GM11168 (cell line): ENCODE measurements at regions not wholly inside any gene's neighbourhood (a gene's known extent, or its start where the extent isn't known, plus 50 kb on each side); places are given as distances from the start of the nearest gene placed in this dataset.

Experiments used
- in situ Hi-C: fragments of 300-500 bp; cut with MboI; formaldehyde crosslinking; loops from one replicate; pipeline ENCODE4 v1.12.0; 2022; ENCODE audit warnings: low sequenced_read_pairs; ENCODE audit not compliant: unreplicated experiment

DNA sequence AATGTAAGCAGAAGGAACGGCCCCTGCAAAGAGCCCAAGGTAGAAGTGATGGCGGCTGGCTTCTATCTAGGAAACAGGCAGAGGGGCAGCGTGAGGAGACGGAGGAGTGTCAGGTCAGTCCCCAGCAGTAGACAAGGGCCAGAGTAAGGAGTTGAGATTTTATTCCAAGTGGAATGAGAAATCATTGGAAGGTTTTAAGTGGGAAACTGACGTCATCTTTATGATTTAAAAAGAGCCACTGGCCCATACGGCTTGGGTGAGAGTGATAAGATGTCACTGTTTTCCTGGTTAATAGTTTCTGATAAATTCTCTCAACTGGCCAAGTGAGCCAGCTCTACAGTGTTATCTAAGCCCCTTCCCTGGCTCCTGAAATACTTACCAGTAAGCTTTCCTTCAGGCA, 103.2 kb upstream of the CAMK1G start:
- in situ Hi-C loops = no loop called here

DNA sequence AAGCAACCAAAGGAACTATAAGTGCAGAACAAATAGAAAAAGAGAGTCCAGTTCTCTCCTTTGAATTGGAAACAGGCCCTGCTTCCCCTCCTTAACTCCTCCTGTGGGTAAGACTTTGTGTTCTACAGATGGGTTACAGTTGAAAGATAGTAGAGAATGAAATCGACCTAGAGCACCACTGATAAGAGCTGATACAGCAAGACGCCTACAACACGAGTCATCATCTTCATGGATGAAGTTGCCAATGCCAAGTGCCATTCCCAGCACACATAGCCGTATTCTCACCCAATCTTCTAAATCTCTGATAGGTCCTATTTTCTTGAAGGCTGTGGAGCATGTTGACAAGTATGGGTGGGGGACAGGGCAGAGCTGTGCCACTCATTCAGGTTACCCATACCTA, 99.8 kb upstream of the CAMK1G start:
- in situ Hi-C loops = no loop called here

GRCh38 chr1:209484429-209484828, 99.1 kb upstream of the CAMK1G start:
- in situ Hi-C loops = no loop called here

DNA sequence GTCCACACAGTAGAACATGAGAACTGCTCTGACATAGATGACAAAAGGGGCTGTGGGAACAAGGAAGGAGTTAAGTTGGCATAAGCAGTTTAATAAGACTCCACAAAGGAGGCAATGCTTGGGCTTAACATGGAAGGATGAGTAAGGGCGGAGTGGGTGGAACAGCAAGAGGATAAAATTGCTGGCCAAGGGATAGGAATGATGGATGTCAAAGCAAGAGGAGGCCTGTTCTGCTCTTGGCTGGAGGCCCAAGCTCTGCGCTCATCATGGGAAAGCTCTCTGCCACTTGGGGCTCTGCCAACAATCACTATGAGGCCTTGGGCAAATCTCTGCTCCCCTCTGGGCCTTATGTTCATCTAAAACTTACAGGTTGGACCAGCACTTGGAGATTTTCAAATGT, 98.3 kb upstream of the CAMK1G start:
- in situ Hi-C loops = no loop called here

DNA sequence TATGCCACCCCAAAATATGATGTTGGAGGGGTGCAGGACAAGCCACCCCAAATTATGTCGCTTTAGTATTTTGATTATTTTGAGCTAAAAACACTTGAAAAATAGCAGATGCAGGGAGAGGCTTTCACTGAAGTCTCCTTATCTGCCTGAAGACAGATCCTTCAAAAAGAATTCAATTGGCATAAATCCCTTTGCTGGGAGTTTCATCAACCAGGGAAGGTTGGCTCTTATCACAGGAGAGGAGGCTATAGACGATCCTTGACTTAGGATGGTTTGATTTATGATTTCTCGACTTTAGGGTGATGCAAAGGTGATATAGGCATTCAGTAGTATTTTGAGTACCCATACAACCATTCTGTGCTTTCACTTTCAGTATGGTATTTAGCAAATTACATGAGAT, 97.8 kb upstream of the CAMK1G start:
- in situ Hi-C loops = no loop called here

GRCh38 chr1:209486861-209487593, 96.5 kb upstream of the CAMK1G start:
- in situ Hi-C loops = no loop called here

DNA sequence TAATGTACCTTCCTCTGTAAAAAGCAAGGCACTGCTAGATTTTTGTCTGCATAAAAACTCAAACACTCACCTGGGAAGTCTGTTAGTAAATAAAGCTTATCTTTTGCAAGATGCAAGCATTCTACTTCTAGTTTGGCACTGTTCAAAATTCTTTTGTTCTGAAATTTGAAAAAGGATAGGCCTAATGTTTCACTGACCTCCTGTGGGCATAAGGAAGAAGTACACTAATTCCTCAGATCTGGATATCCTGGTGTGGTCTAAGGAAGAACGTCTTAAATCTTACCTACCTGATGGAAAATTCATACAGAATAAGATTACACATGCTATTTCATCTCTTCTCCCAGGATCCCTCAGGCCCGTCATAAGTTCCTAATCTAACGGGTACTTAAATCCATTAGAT, 93.5 kb upstream of the CAMK1G start:
- in situ Hi-C loops = no loop called here

GRCh38 chr1:209491031-209491430, 92.5 kb upstream of the CAMK1G start:
- in situ Hi-C loops = no loop called here

- in situ Hi-C loops = no loop called here
These were observed 92.0 kb upstream of the CAMK1G start for GRCh38 chr1:209491496-209491895.

DNA sequence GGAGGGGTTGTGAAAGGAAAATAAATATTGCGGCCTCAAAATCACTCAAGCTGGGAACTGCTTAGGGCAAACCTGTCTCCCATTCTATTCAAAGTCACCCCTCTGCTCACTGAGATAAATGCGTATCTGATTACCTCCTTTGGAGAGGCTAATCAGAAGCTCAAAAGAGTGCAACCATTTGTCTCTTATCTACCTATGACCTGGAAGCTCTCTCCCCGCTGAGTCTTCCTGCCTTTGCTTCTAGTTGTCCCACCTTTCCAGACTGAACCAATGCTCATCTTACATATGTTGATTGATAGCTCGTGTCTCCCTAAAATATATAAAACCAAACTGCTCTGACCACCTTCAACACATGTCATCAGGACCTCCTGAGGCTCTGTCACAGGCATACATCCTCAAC, 91.6 kb upstream of the CAMK1G start:
- in situ Hi-C loops = no loop called here

DNA sequence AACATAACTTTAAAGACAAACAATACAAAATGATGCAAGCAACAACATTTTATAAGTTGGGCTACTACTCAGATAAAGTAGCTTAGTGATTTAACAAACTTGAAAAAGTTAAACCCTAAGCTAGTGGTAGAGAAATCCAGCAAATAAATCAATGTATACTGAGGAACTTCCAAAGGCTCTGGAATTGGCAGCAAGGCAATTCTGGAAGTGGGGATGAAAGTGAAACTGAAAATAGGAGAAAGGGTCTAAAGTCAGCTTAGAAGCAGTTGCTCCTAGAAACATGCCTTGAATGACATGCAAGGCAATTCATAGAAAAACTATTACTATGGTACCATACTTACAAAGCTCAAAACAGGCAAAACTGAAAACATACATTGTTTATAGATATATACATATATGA, 90.0 kb upstream of the CAMK1G start:
- in situ Hi-C loops = no loop called here

GRCh38 chr1:209497729-209498128, 85.8 kb upstream of the CAMK1G start:
- in situ Hi-C loops = no loop called here

DNA sequence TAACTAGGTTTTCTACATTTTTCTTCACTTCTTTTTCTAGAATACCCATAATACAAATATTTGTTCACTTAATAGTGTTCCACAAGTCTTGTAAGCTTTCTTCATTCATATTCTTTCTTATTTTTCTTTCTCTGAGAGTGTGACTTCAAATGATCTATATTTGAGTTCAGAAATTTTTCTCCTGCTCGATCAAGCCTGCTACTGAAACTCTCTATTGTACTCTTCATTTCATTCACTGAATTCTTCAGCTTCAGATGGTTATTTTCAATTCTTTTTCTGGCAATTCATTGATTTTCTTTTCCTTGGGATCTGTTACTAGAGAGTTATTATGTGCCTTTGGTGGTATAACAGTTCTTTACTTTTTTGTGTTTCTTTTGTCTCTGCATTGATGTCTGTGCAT, 82.5 kb upstream of the CAMK1G start:
- in situ Hi-C loops = no loop called here

DNA sequence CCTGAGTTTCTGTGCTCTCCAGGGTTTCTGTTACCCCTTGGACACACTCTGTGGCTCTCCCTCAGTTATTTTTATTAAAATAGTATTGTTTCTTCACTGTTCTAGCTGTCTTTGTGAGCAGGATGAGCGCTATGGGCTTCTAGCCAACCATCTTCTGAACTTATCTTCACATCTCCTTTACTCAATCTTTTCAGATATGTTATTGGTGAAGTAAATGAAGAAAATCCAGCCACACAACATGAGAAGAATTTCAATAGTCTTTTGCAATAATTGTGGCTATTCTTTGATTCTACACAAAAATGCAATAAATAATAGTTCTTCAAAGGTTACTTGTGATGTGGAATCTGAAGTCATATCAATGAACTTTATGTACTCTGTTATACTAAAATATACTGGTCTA, 80.3 kb upstream of the CAMK1G start:
- in situ Hi-C loops = no loop called here

- in situ Hi-C loops = no loop called here
These were observed 78.9 kb upstream of the CAMK1G start for GRCh38 chr1:209504571-209504970.

DNA sequence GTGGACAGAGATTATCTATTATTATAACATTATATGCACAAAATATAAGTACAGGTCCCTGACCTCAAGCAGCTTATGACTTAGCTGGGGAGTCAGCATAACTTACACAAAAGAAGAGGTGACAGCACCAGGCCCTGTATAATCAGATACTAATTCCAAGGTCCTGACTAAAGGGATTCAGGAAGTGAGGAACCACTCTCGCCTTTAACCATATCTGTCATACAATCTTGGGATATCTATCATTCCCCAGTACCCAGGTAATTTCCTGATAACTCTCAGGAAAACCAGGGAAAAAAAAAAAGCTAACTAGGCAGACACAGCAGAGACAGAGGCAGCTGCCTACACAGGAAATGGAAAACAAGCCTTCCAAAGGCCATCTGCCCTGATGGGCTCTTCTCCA, 78.5 kb upstream of the CAMK1G start:
- in situ Hi-C loops = no loop called here

- in situ Hi-C loops = no loop called here
These were observed 77.4 kb upstream of the CAMK1G start for GRCh38 chr1:209506101-209506500.

DNA sequence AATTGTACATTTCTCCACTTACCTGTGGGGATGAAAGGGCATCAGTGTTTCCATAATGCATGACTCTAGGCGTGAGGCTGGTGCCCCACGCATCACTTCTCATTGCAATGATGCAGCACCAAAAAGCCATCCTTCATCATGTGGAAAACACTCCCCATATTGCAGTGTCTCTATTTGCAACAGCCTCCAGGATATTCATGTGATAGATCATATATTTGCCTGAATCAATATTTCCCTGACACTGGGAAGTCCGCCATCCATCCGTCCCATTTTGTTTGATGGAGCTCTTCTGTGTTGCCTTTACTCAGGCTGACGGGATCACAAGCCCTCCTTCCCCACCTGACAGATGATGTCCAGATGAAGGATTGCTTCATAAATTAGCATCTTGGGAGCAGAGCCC, 74.5 kb upstream of the CAMK1G start:
- in situ Hi-C loops = no loop called here

DNA sequence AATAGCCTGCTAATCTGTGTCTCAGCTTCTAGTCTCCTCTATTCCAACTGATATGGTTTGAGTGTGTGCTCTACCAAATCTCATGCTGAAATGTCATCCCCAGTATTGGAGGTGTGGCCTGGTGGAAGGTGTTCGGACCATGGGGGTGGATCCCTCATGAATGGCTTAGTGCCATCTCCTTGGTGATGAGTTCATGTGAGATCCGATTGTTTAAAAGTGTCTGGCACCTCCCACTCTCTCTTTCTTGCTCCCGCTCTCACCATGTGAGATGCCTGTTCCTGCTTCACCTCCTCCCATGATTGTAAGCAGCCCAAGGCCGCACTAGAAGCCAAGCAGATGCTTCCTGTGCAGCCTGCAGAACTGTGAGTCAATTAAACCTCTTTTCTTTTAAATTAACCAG, 73.5 kb upstream of the CAMK1G start:
- in situ Hi-C loops = no loop called here

DNA sequence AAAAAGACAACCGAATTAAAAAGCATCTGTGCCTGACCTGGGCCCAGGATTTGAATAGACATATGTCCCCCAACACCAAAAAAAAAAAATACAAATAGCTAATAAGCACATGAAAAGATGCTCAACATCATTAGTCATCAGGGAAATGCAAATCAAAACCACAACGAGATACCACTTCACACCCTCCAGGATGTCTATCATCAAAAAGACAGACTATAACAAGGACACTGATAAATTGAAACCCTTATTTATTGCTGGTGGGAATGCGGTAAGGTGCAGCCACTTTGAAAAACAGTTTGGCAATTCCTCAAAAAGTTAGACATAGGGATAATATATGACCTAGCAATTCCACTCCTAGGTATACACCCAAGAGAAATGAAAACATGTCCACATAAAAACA, 72.3 kb upstream of the CAMK1G start:
- in situ Hi-C loops = no loop called here

- in situ Hi-C loops = no loop called here
These were observed 70.7 kb upstream of the CAMK1G start for GRCh38 chr1:209512821-209513220.

- in situ Hi-C loops = no loop called here
These were observed 70.3 kb upstream of the CAMK1G start for GRCh38 chr1:209513226-209513625.
